ENCODE measurements at regions not wholly inside any gene's neighbourhood (a gene's known extent, or its start where the extent isn't known, plus 50 kb on each side); places are given as distances from the start of the nearest gene placed in this dataset.

DNA sequence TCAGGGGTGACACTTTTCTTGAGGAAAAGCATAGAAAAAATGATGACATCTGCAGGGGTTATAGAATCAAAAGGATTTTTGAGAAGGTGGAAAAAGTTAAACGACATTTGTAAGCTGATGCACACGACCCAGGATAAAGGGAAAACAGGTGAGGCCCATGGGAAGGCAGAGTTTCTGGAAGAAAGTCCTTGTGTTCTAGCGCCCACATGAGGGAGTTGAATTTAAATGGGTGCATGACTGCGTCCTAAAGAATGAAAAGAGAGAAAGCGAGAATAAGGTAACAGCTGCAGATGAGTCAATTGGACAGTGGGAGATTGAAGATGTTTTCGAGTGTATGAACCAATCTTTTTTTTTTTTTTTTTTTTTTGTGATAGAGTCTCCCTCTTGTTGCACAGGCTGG, 158.1 kb downstream of the GALR1 start:
- TF ChIP-seq CTCF (optimal IDR thresholded peaks at IDR 0.05 in 1 of 3, IDR thresholded peaks at IDR 0.05 in 1 of 3, conservative IDR thresholded peaks at IDR 0.05 in 1 of 3; ENCODE audit: extremely low read depth in 1 of 3, insufficient read depth in 2 of 3, low read length in 3 of 3) (no peak), EZH2 (IDR thresholded peaks at IDR 0.05; ENCODE audit: low read length) (no peak)

Measured in keratinocyte (primary cell).